ENCODE measurements at regions not wholly inside any gene's neighbourhood (a gene's known extent, or its start where the extent isn't known, plus 50 kb on each side); places are given as distances from the start of the nearest gene placed in this dataset.

DNA sequence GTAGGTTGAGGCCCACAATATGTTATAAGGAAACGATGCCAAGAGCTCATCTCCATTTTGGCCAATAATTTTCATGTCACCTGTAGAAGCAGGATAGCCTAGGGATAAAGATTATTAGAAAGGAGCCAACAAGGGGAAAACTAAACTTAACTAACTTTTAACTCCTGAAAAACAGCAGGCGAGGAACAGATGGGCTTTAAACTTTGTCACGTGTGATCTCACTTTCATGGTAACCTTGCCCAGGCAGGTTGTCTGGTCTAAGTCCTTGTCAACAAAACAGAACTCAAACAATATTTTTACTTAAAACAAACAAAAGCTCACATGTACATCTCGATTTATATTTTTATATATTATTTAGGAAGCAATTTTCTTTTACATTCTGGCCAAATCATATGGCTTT, 1672.0 kb downstream of the TP53TG3F start:
- TF ChIP-seq POLR2A (IDR thresholded peaks at IDR 0.05) (no peak), CTCF (IDR thresholded peaks at IDR 0.05) (no peak), POLR2AphosphoS5 (IDR thresholded peaks at IDR 0.05) (no peak)
